ENCODE measurements at regions not wholly inside any gene's neighbourhood (a gene's known extent, or its start where the extent isn't known, plus 50 kb on each side); places are given as distances from the start of the nearest gene placed in this dataset.

- TF ChIP-seq EZH2 (IDR thresholded peaks at IDR 0.05; ENCODE audit: insufficient read depth, low read length) = no peak
- TF ChIP-seq CTCF (IDR thresholded peaks at IDR 0.05; ENCODE audit: insufficient read depth, low read depth, low read length) = no peak
- Histone ChIP-seq H3K79me2 (ENCODE audit: insufficient read depth, low read length) (no peaks in the 10 kb centered on the region), H3K4me2 (ENCODE audit: low read length) (no peak overlapping the region), H3K9me3 (ENCODE audit: insufficient read depth, low read depth, low read length) (no peaks in the 10 kb centered on the region), H3K36me3 (ENCODE audit: insufficient read depth, low read length) (no peaks in the 10 kb centered on the region), H3K4me3 (ENCODE audit: insufficient read depth, low read depth, low read length) (no peak overlapping the region), H4K20me1 (ENCODE audit: insufficient read depth, low read length) (no peaks in the 10 kb centered on the region), H3K9ac (ENCODE audit: low read length) (no peak overlapping the region), H2AFZ (ENCODE audit: low read depth, low read length) (no peak overlapping the region), H3K27me3 (ENCODE audit: insufficient read depth, low read length) (peaks cover 4% of the 10 kb centered on the region), H3K4me1 (ENCODE audit: insufficient read depth, low read length) (no peaks in the 10 kb centered on the region), H3K27ac (ENCODE audit: low read depth, low read length) (no peak overlapping the region)
- Mint-ChIP-seq H3K4me3 (ENCODE audit: unreplicated experiment) (no peak overlapping the region), H3K27me3 (ENCODE audit: low read depth, unreplicated experiment) (peaks cover 42% of the 10 kb centered on the region), H3K4me1 (ENCODE audit: low read depth, unreplicated experiment) (peaks cover 9% of the 10 kb centered on the region), H3K9me3 (ENCODE audit: unreplicated experiment) (no peaks in the 10 kb centered on the region), H3K36me3 (ENCODE audit: low read depth, unreplicated experiment) (no peaks in the 10 kb centered on the region), H3K27ac (ENCODE audit: unreplicated experiment) (no peak overlapping the region)
- DNase-seq (ENCODE audit: low read depth) (no peak), FAIRE-seq (no peak)
Measured at GRCh38 chr9:134972140-134972539, 54.4 kb upstream of the FCN1 start.

DNA sequence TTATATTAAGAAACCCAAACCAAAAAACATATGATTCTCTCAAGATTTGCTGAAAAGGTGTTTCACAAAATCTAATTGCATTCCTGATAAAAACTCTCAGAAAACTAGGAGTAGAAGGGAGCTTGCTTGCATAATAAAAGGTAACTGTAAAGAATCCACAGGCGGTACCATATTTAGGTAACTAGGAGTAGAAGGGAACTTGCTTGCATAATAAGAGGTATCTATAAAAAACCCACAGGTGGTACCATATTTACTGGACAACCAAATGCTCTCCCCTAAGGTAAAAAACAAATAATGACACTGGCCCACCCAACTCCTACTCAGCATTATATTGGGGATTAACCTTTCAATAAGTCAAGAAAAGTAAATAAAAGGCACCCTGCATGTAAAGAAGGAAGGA is 57.5 kb upstream of the FCN1 start:
- DNase-seq (ENCODE audit: low read depth) = no peak
- no peak overlapping the region for H3K4me3 ChIP-seq (ENCODE audit: insufficient read depth, low read depth, low read length)
- Mint-ChIP-seq H3K9me3 (ENCODE audit: unreplicated experiment) (no peaks in the 10 kb centered on the region), H3K4me3 (ENCODE audit: unreplicated experiment) (no peak overlapping the region), H3K27me3 (ENCODE audit: low read depth, unreplicated experiment) (peaks cover 49% of the 10 kb centered on the region), H3K36me3 (ENCODE audit: low read depth, unreplicated experiment) (no peaks in the 10 kb centered on the region), H3K27ac (ENCODE audit: unreplicated experiment) (no peak overlapping the region), H3K4me1 (ENCODE audit: low read depth, unreplicated experiment) (no peaks in the 10 kb centered on the region)
- H3K4me2 ChIP-seq (ENCODE audit: low read length) = no peak overlapping the region
- no peak overlapping the region for H3K9ac ChIP-seq (ENCODE audit: low read length)
- H3K27ac ChIP-seq (ENCODE audit: low read depth, low read length) = no peak overlapping the region
- no peak overlapping the region for H2AFZ ChIP-seq (ENCODE audit: low read depth, low read length)
- H3K4me1 ChIP-seq (ENCODE audit: insufficient read depth, low read length) = no peaks in the 10 kb centered on the region
- no peaks in the 10 kb centered on the region for H3K36me3 ChIP-seq (ENCODE audit: insufficient read depth, low read length)
- H3K79me2 ChIP-seq (ENCODE audit: insufficient read depth, low read length) = no peaks in the 10 kb centered on the region
- FAIRE-seq = no peak
- no peak for TF ChIP-seq CTCF (IDR thresholded peaks at IDR 0.05; ENCODE audit: insufficient read depth, low read depth, low read length)
- H3K27me3 ChIP-seq (ENCODE audit: insufficient read depth, low read length) = peaks cover 6% of the 10 kb centered on the region
- no peaks in the 10 kb centered on the region for H3K9me3 ChIP-seq (ENCODE audit: insufficient read depth, low read depth, low read length)
- H4K20me1 ChIP-seq (ENCODE audit: insufficient read depth, low read length) = no peaks in the 10 kb centered on the region

DNA sequence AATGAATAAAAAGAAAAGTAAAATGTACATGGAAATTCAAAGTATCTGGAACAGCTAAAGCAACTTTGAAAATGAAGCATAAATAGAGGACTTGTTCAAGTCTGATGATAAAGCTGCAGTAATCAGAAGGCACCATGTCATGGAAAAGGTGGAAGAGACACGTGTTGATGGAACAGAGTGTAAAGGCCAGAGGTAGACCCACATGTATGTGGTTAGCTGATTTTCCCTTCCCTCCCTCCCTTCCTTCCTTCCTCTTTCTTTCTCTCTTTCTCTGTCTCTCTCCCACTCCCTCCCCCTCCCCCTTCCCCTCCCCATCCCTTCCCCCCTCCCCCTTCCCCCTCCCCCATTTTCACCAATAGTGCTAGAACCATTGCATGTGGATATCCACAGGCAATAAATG is 58.7 kb upstream of the FCN1 start:
- Mint-ChIP-seq H3K27ac (ENCODE audit: unreplicated experiment) (no peak overlapping the region), H3K36me3 (ENCODE audit: low read depth, unreplicated experiment) (no peaks in the 10 kb centered on the region), H3K4me1 (ENCODE audit: low read depth, unreplicated experiment) (no peaks in the 10 kb centered on the region), H3K9me3 (ENCODE audit: unreplicated experiment) (no peaks in the 10 kb centered on the region), H3K27me3 (ENCODE audit: low read depth, unreplicated experiment) (peaks cover 51% of the 10 kb centered on the region), H3K4me3 (ENCODE audit: unreplicated experiment) (no peak overlapping the region)
- Histone ChIP-seq H3K27ac (ENCODE audit: low read depth, low read length) (no peak overlapping the region), H3K36me3 (ENCODE audit: insufficient read depth, low read length) (no peaks in the 10 kb centered on the region), H3K4me3 (ENCODE audit: insufficient read depth, low read depth, low read length) (no peak overlapping the region), H3K9me3 (ENCODE audit: insufficient read depth, low read depth, low read length) (no peaks in the 10 kb centered on the region), H3K9ac (ENCODE audit: low read length) (no peak overlapping the region), H3K4me2 (ENCODE audit: low read length) (no peak overlapping the region), H3K79me2 (ENCODE audit: insufficient read depth, low read length) (no peaks in the 10 kb centered on the region), H2AFZ (ENCODE audit: low read depth, low read length) (no peak overlapping the region), H4K20me1 (ENCODE audit: insufficient read depth, low read length) (no peaks in the 10 kb centered on the region), H3K4me1 (ENCODE audit: insufficient read depth, low read length) (no peaks in the 10 kb centered on the region), H3K27me3 (ENCODE audit: insufficient read depth, low read length) (peaks cover 7% of the 10 kb centered on the region)
- no peak for DNase-seq (ENCODE audit: low read depth)
- FAIRE-seq = no peak
- TF ChIP-seq CTCF (IDR thresholded peaks at IDR 0.05; ENCODE audit: insufficient read depth, low read depth, low read length) = no peak
- no peak for TF ChIP-seq EZH2 (IDR thresholded peaks at IDR 0.05; ENCODE audit: insufficient read depth, low read length)
